ENCODE measurements at regions not wholly inside any gene's neighbourhood (a gene's known extent, or its start where the extent isn't known, plus 50 kb on each side); places are given as distances from the start of the nearest gene placed in this dataset.
A peak's percentile ranks its signal among the peaks of the same experiment; 100 is the strongest.
"Not testable (repeated sequence)": the region's sequence is repeated elsewhere in the genome, so short reads cannot be mapped to it uniquely, and the experiment has no call there.

GRCh38 chr21:17114045-17114444 lies 398.8 kb upstream of the CXADR start:
- DNase-seq: no peak

GRCh38 chr21:17118638-17119384 lies 394.0 kb upstream of the CXADR start:
- DNase-seq: no peak

GRCh38 chr21:17119466-17120297 lies 393.2 kb upstream of the CXADR start:
- no peak for DNase-seq

- DNase-seq: not testable (repeated sequence)
These were observed 385.4 kb upstream of the CXADR start for GRCh38 chr21:17127395-17127794.

- no peak for DNase-seq
These were observed 384.7 kb upstream of the CXADR start for GRCh38 chr21:17128132-17128531.

- not testable (repeated sequence) for DNase-seq
These were observed 373.7 kb upstream of the CXADR start for GRCh38 chr21:17139159-17139558.

- no peak for DNase-seq
These were observed 373.1 kb upstream of the CXADR start for GRCh38 chr21:17139696-17140095.

- no peak for DNase-seq
These were observed 366.4 kb upstream of the CXADR start for GRCh38 chr21:17146426-17146825.

GRCh38 chr21:17159697-17160096 lies 353.1 kb upstream of the CXADR start:
- DNase-seq: no peak

- DNase-seq: no peak
These were observed 327.2 kb upstream of the CXADR start for GRCh38 chr21:17185674-17186073.

GRCh38 chr21:17189963-17190362 lies 322.9 kb upstream of the CXADR start:
- DNase-seq: no peak

GRCh38 chr21:17191346-17191993 lies 321.4 kb upstream of the CXADR start:
- DNase-seq: no peak

- DNase-seq: no peak
These were observed 317.5 kb upstream of the CXADR start for GRCh38 chr21:17195351-17195750.

- DNase-seq: peak; percentile 75
These were observed 316.9 kb upstream of the CXADR start for GRCh38 chr21:17195976-17196375.

- no peak for DNase-seq
These were observed 316.2 kb upstream of the CXADR start for GRCh38 chr21:17196623-17197022.

- no peak for DNase-seq
These were observed 314.8 kb upstream of the CXADR start for GRCh38 chr21:17197996-17198395.

GRCh38 chr21:17200250-17200649 lies 312.6 kb upstream of the CXADR start:
- DNase-seq: no peak

GRCh38 chr21:17201741-17202260 lies 311.0 kb upstream of the CXADR start:
- DNase-seq: no peak

- no peak for DNase-seq
These were observed 298.0 kb upstream of the CXADR start for GRCh38 chr21:17214801-17215200.

GRCh38 chr21:17219050-17219449 lies 293.8 kb upstream of the CXADR start:
- not testable (repeated sequence) for DNase-seq

GRCh38 chr21:17231124-17231523 lies 281.7 kb upstream of the CXADR start:
- no peak for DNase-seq

GRCh38 chr21:17231771-17232170 lies 281.1 kb upstream of the CXADR start:
- no peak for DNase-seq

GRCh38 chr21:17238468-17238867 lies 274.4 kb upstream of the CXADR start:
- DNase-seq: no peak

Measured in NCI-H526 treated with DMSO at 0.1 percent for 48 hours (cell line).